CD4-positive, alpha-beta T cell (primary cell): ENCODE measurements at regions not wholly inside any gene's neighbourhood (a gene's known extent, or its start where the extent isn't known, plus 50 kb on each side); places are given as distances from the start of the nearest gene placed in this dataset.

Experiments used
- ATAC-seq: fragments of 200-7000 bp; cut with Tn5 transposase; one replicate; pipeline ENCODE4 v1.10.0; 2022; ENCODE audit warnings: mild to moderate bottlenecking; ENCODE audit not compliant: poor library complexity
- CTCF ChIA-PET: fragments of 350-600 bp; sonication (Branson Sonifier 250); formaldehyde crosslinking; loops from one replicate; lab custom pipeline; 2021; ENCODE audit warnings: antibody characterized with exemption, inconsistent platforms; lab: Charles Lee
- POLR2A ChIA-PET: fragments of 350-600 bp; sonication (Branson Sonifier 250); formaldehyde crosslinking; loops from one replicate; lab custom pipeline; 2021; ENCODE audit warnings: antibody characterized with exemption, inconsistent platforms; lab: Charles Lee
- DNase-seq, 14 experiments: peaks; one replicate each; pipeline ENCODE4 v3.0.0-alpha.2; 2013 to 2020; ENCODE audit warnings: mixed read lengths in 2 of 14
- H3K27ac ChIP-seq, 2 donors: one replicate each; pipeline versions ENCODE4 v1.5.1 to v1.7.0; 2013; ENCODE audit warnings: low read length in 2 of 2, low read depth in 1 of 2, mild to moderate bottlenecking in 1 of 2
- H3K27me3 ChIP-seq, 2 experiments: 1 replicate in 1 of 2; 2 replicates in 1 of 2; pipeline versions ENCODE4 v1.6.1 to v1.7.0; 2013; ENCODE audit warnings: low read length in 2 of 2, control low read depth in 1 of 2, mild to moderate bottlenecking in 1 of 2, moderate library complexity in 1 of 2; ENCODE audit not compliant: insufficient read depth in 2 of 2, control insufficient read depth in 1 of 2
- H3K36me3 ChIP-seq: one replicate; pipeline ENCODE4 v1.6.1; 2013; ENCODE audit warnings: low read length, control low read depth; ENCODE audit not compliant: insufficient read depth
- H3K4me1 ChIP-seq: one replicate; pipeline ENCODE4 v1.6.1; 2013; ENCODE audit warnings: low read length, control low read depth; ENCODE audit not compliant: insufficient read depth
- H3K4me3 ChIP-seq: one replicate; pipeline ENCODE4 v1.5.1; 2013; ENCODE audit warnings: mild to moderate bottlenecking, low read length, moderate library complexity
- H3K9me3 ChIP-seq, 2 experiments: 1 replicate in 1 of 2; 2 replicates in 1 of 2; pipeline versions ENCODE4 v1.6.1 to v1.7.0; 2013; ENCODE audit warnings: low read length in 2 of 2, mild to moderate bottlenecking in 2 of 2, control low read depth in 1 of 2, moderate library complexity in 1 of 2; ENCODE audit not compliant: control insufficient read depth in 1 of 2, insufficient read depth in 1 of 2
- H3K27ac Mint-ChIP-seq: one replicate; pipeline ENCODE4 v1.8.0; 2020; ENCODE audit warnings: mixed read lengths
- H3K27me3 Mint-ChIP-seq: one replicate; pipeline ENCODE4 v1.8.0; 2021; ENCODE audit warnings: mixed read lengths
- H3K36me3 Mint-ChIP-seq: one replicate; pipeline ENCODE4 v1.8.0; 2021; ENCODE audit warnings: low read depth, mixed read lengths
- H3K4me1 Mint-ChIP-seq: one replicate; pipeline ENCODE4 v1.8.0; 2021; ENCODE audit warnings: low read depth, mixed read lengths
- H3K4me3 Mint-ChIP-seq: one replicate; pipeline ENCODE4 v1.8.0; 2020; ENCODE audit warnings: mild to moderate bottlenecking, mixed read lengths
- H3K9me3 Mint-ChIP-seq: one replicate; pipeline ENCODE4 v1.8.0; 2020; ENCODE audit warnings: mixed read lengths
- intact Hi-C, 2 experiments: fragments of 100-400 bp; cut with DNase I in 1 of 2; cut with micrococcal nuclease in 1 of 2; formaldehyde crosslinking; loops; one replicate each; pipeline versions ENCODE4 v1.15.1 to v1.9.0; 2023 to 2025; cut with DNase I, micrococcal nuclease
- TF ChIP-seq, protein P1 (sequence below): fragments of 200-600 bp; IDR thresholded peaks from one replicate; pipeline ENCODE4 v1.8.0; 2022; ENCODE audit warnings: antibody characterized with exemption, mild to moderate bottlenecking

DNA sequence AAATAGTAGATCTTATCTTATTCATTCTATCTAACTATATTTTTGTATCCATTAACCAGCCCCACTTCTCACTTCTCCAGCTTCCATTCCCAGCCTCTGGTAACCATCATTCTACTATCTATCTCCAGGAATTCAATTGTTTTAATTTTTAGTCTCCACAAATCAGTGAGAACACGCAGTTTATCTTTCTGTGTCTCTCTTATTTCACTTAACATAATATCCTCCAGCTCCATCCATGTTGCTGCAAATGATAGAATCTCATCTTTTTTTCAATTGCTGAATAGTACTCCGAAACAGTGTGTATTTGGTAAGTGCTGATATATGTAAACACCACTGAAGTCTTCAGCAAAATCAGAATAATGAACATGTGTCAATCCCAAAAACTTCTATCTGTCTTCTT, 587.2 kb upstream of the ATP2B1 start:
- ATAC-seq (no peak), DNase-seq (no peak)
- Histone ChIP-seq H3K27ac (no peak overlapping the region), H3K9me3 (no peaks in the 10 kb centered on the region), H3K4me1 (no peaks in the 10 kb centered on the region), H3K27me3 (no peaks in the 10 kb centered on the region), H3K36me3 (no peaks in the 10 kb centered on the region), H3K4me3 (no peak overlapping the region)
- intact Hi-C loops = no loop called here
- ChIA-PET CTCF (no interaction called here), POLR2A (no interaction called here)
- Mint-ChIP-seq H3K4me1 (peaks cover 31% of the 10 kb centered on the region), H3K27me3 (no peaks in the 10 kb centered on the region), H3K4me3 (no peak overlapping the region), H3K27ac (no peak overlapping the region), H3K36me3 (no peaks in the 10 kb centered on the region), H3K9me3 (no peaks in the 10 kb centered on the region)
- TF ChIP-seq, protein P1, sequence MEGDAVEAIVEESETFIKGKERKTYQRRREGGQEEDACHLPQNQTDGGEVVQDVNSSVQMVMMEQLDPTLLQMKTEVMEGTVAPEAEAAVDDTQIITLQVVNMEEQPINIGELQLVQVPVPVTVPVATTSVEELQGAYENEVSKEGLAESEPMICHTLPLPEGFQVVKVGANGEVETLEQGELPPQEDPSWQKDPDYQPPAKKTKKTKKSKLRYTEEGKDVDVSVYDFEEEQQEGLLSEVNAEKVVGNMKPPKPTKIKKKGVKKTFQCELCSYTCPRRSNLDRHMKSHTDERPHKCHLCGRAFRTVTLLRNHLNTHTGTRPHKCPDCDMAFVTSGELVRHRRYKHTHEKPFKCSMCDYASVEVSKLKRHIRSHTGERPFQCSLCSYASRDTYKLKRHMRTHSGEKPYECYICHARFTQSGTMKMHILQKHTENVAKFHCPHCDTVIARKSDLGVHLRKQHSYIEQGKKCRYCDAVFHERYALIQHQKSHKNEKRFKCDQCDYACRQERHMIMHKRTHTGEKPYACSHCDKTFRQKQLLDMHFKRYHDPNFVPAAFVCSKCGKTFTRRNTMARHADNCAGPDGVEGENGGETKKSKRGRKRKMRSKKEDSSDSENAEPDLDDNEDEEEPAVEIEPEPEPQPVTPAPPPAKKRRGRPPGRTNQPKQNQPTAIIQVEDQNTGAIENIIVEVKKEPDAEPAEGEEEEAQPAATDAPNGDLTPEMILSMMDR = no peak

DNA sequence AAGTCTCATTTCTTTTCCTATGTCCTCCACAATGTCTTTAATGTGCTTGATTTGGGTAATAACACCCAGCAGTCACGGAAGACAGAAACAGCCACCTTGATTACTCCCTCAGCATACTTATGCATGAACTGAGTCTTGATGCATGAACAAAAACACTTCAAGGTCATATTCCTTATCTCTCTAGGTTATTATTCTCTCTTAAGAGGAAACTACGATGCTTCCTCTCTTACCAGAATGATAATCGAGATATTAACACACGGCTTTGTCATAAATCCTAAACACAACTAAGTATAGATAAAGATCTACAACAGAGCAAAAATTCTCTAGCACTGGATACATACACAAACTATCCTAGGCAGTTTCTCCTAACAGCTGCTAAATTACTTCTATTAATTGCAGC, 583.5 kb upstream of the ATP2B1 start:
- intact Hi-C loops = no loop called here
- H3K36me3 ChIP-seq = no peaks in the 10 kb centered on the region
- H3K4me1 ChIP-seq = no peaks in the 10 kb centered on the region
- no peaks in the 10 kb centered on the region for H3K9me3 ChIP-seq
- ChIA-PET CTCF (no interaction called here), POLR2A (no interaction called here)
- no peaks in the 10 kb centered on the region for H3K27me3 ChIP-seq
- TF ChIP-seq, protein P1 = no peak
- Mint-ChIP-seq H3K9me3 (no peaks in the 10 kb centered on the region), H3K27me3 (no peaks in the 10 kb centered on the region), H3K27ac (no peak overlapping the region), H3K4me3 (no peak overlapping the region), H3K36me3 (no peaks in the 10 kb centered on the region), H3K4me1 (peaks cover 8% of the 10 kb centered on the region)
- ATAC-seq (no peak), DNase-seq (no peak)
- no peak overlapping the region for H3K4me3 ChIP-seq
- H3K27ac ChIP-seq = no peak overlapping the region

GRCh38 chr12:90290980-90291975, 582.6 kb upstream of the ATP2B1 start:
- Mint-ChIP-seq H3K4me1 (peaks cover 8% of the 10 kb centered on the region), H3K36me3 (no peaks in the 10 kb centered on the region), H3K9me3 (no peaks in the 10 kb centered on the region), H3K27ac (no peak overlapping the region), H3K27me3 (no peaks in the 10 kb centered on the region), H3K4me3 (no peak overlapping the region)
- CTCF ChIA-PET = no interaction called here
- no peak overlapping the region for H3K27ac ChIP-seq
- POLR2A ChIA-PET = no interaction called here
- H3K27me3 ChIP-seq = no peaks in the 10 kb centered on the region
- no peaks in the 10 kb centered on the region for H3K36me3 ChIP-seq
- DNase-seq = no peak
- H3K4me3 ChIP-seq = no peak overlapping the region
- intact Hi-C loops = no loop called here
- no peak for ATAC-seq
- TF ChIP-seq, protein P1 = no peak
- no peaks in the 10 kb centered on the region for H3K9me3 ChIP-seq
- H3K4me1 ChIP-seq = no peaks in the 10 kb centered on the region
